ENCODE measurements at regions not wholly inside any gene's neighbourhood (a gene's known extent, or its start where the extent isn't known, plus 50 kb on each side); places are given as distances from the start of the nearest gene placed in this dataset.

GRCh38 chr7:54701982-54702381 lies 57.0 kb downstream of the SEC61G start:
- H3K79me2 ChIP-seq (ENCODE audit: insufficient read depth): no peaks in the 10 kb centered on the region
- DNase-seq: no peak
- H3K9me2 ChIP-seq (ENCODE audit: insufficient read depth): no peaks in the 10 kb centered on the region
- no peak overlapping the region for H2AFZ ChIP-seq
- in situ Hi-C loops (cut with MboI): no loop called here
- 25 to 29% methylated on average over 8 of the region's 8 CpGs for WGBS, 2 experiments (ENCODE audit: low coverage in 1 of 2, low lambda C conversion rate in 2 of 2, missing lambda C conversion rate in 2 of 2)
- no peaks in the 10 kb centered on the region for H3K9me3 ChIP-seq (ENCODE audit: low read depth)
- H3K4me3 ChIP-seq: no peak overlapping the region
- no peaks in the 10 kb centered on the region for H3K4me1 ChIP-seq (ENCODE audit: insufficient read depth)
- no peaks in the 10 kb centered on the region for H3K36me3 ChIP-seq (ENCODE audit: low read depth)
- H3K4me2 ChIP-seq (ENCODE audit: unreplicated experiment): no peak overlapping the region
- H4K20me1 ChIP-seq (ENCODE audit: insufficient read depth): no peaks in the 10 kb centered on the region
- H3K9ac ChIP-seq: no peak overlapping the region
- 0 out of 2 replicates have a peak, but pooled peaks cover 11% of the 10 kb centered on the region for H3K27me3 ChIP-seq (replicated peaks; ENCODE audit: insufficient read depth)
- H3F3A ChIP-seq (ENCODE audit: insufficient read depth): no peaks in the 10 kb centered on the region
- no peak overlapping the region for H3K27ac ChIP-seq
- no peak for TF ChIP-seq EZH2 (IDR thresholded peaks at IDR 0.05; ENCODE audit: insufficient read depth, poor library complexity, severe bottlenecking)
- no peak for TF ChIP-seq EZH2phosphoT487 (IDR thresholded peaks at IDR 0.05; ENCODE audit: insufficient read depth, low read depth)

- no peak overlapping the region for H3K4me2 ChIP-seq (ENCODE audit: unreplicated experiment)
- no peaks in the 10 kb centered on the region for H3K9me2 ChIP-seq (ENCODE audit: insufficient read depth)
- no peak overlapping the region for H3K27ac ChIP-seq
- H3K27me3 ChIP-seq (replicated peaks; ENCODE audit: insufficient read depth): 0 out of 2 replicates have a peak, but pooled peaks cover 11% of the 10 kb centered on the region
- DNase-seq: no peak
- H3K79me2 ChIP-seq (ENCODE audit: insufficient read depth): no peaks in the 10 kb centered on the region
- H3F3A ChIP-seq (ENCODE audit: insufficient read depth): no peaks in the 10 kb centered on the region
- no peak overlapping the region for H3K4me3 ChIP-seq
- no peaks in the 10 kb centered on the region for H4K20me1 ChIP-seq (ENCODE audit: insufficient read depth)
- TF ChIP-seq EZH2phosphoT487 (IDR thresholded peaks at IDR 0.05; ENCODE audit: insufficient read depth, low read depth): no peak
- no peak for TF ChIP-seq EZH2 (IDR thresholded peaks at IDR 0.05; ENCODE audit: insufficient read depth, poor library complexity, severe bottlenecking)
- H3K9me3 ChIP-seq (ENCODE audit: low read depth): no peaks in the 10 kb centered on the region
- no peak overlapping the region for H3K9ac ChIP-seq
- H3K4me1 ChIP-seq (ENCODE audit: insufficient read depth): no peaks in the 10 kb centered on the region
- H3K36me3 ChIP-seq (ENCODE audit: low read depth): no peaks in the 10 kb centered on the region
- no peak overlapping the region for H2AFZ ChIP-seq
- 16 to 26% methylated on average over 5 of the region's 5 CpGs for WGBS, 2 experiments (ENCODE audit: low coverage in 1 of 2, low lambda C conversion rate in 2 of 2, missing lambda C conversion rate in 2 of 2)
- in situ Hi-C loops (cut with MboI): no loop called here
These were observed 59.3 kb downstream of the SEC61G start for GRCh38 chr7:54699715-54700114.

GRCh38 chr7:54697659-54698186 lies 61.3 kb downstream of the SEC61G start:
- in situ Hi-C loops (cut with MboI): no loop called here
- H2AFZ ChIP-seq: no peak overlapping the region
- H4K20me1 ChIP-seq (ENCODE audit: insufficient read depth): no peaks in the 10 kb centered on the region
- WGBS, 2 experiments (ENCODE audit: low coverage in 1 of 2, low lambda C conversion rate in 2 of 2, missing lambda C conversion rate in 2 of 2): 73% methylated on average over 32 of the region's 32 CpGs
- no peaks in the 10 kb centered on the region for H3K27me3 ChIP-seq (replicated peaks; ENCODE audit: insufficient read depth)
- no peaks in the 10 kb centered on the region for H3K9me3 ChIP-seq (ENCODE audit: low read depth)
- DNase-seq: no peak
- no peak overlapping the region for H3K4me2 ChIP-seq (ENCODE audit: unreplicated experiment)
- H3K79me2 ChIP-seq (ENCODE audit: insufficient read depth): no peaks in the 10 kb centered on the region
- TF ChIP-seq EZH2 (IDR thresholded peaks at IDR 0.05; ENCODE audit: insufficient read depth, poor library complexity, severe bottlenecking) (no peak), EZH2phosphoT487 (IDR thresholded peaks at IDR 0.05; ENCODE audit: insufficient read depth, low read depth) (no peak)
- no peak overlapping the region for H3K4me3 ChIP-seq
- no peak overlapping the region for H3K27ac ChIP-seq
- H3K9me2 ChIP-seq (ENCODE audit: insufficient read depth): no peaks in the 10 kb centered on the region
- H3F3A ChIP-seq (ENCODE audit: insufficient read depth): no peaks in the 10 kb centered on the region
- no peaks in the 10 kb centered on the region for H3K36me3 ChIP-seq (ENCODE audit: low read depth)
- no peaks in the 10 kb centered on the region for H3K4me1 ChIP-seq (ENCODE audit: insufficient read depth)
- no peak overlapping the region for H3K9ac ChIP-seq

- Histone ChIP-seq H3K36me3 (ENCODE audit: low read depth) (no peaks in the 10 kb centered on the region), H3K9ac (no peak overlapping the region), H2AFZ (no peak overlapping the region), H3K79me2 (ENCODE audit: insufficient read depth) (no peaks in the 10 kb centered on the region), H3K9me2 (ENCODE audit: insufficient read depth) (no peaks in the 10 kb centered on the region), H4K20me1 (ENCODE audit: insufficient read depth) (no peaks in the 10 kb centered on the region), H3K4me1 (ENCODE audit: insufficient read depth) (no peaks in the 10 kb centered on the region), H3K9me3 (ENCODE audit: low read depth) (no peaks in the 10 kb centered on the region), H3K4me3 (no peak overlapping the region), H3K27me3 (replicated peaks; ENCODE audit: insufficient read depth) (0 out of 2 replicates have a peak, but pooled peaks cover 5% of the 10 kb centered on the region), H3K4me2 (ENCODE audit: unreplicated experiment) (no peak overlapping the region), H3K27ac (no peak overlapping the region), H3F3A (ENCODE audit: insufficient read depth) (no peaks in the 10 kb centered on the region)
- WGBS, 2 experiments (ENCODE audit: low coverage in 1 of 2, low lambda C conversion rate in 2 of 2, missing lambda C conversion rate in 2 of 2): 59 to 61% methylated on average over 14 of the region's 14 CpGs
- in situ Hi-C loops (cut with MboI): no loop called here
- TF ChIP-seq EZH2phosphoT487 (IDR thresholded peaks at IDR 0.05; ENCODE audit: insufficient read depth, low read depth): no peak
- TF ChIP-seq EZH2 (IDR thresholded peaks at IDR 0.05; ENCODE audit: insufficient read depth, poor library complexity, severe bottlenecking): no peak
- DNase-seq: no peak
These were observed 68.1 kb downstream of the SEC61G start for GRCh38 chr7:54690892-54691291.

- no peak overlapping the region for H3K4me2 ChIP-seq (ENCODE audit: unreplicated experiment)
- H3K4me1 ChIP-seq (ENCODE audit: insufficient read depth): no peaks in the 10 kb centered on the region
- H3K9me2 ChIP-seq (ENCODE audit: insufficient read depth): no peaks in the 10 kb centered on the region
- WGBS, 2 experiments (ENCODE audit: low coverage in 1 of 2, low lambda C conversion rate in 2 of 2, missing lambda C conversion rate in 2 of 2): 50 to 65% methylated on average over 9 of the region's 9 CpGs
- no peaks in the 10 kb centered on the region for H3K9me3 ChIP-seq (ENCODE audit: low read depth)
- no peak overlapping the region for H3K27ac ChIP-seq
- H3K27me3 ChIP-seq (replicated peaks; ENCODE audit: insufficient read depth): 0 out of 2 replicates have a peak, but pooled peaks cover 5% of the 10 kb centered on the region
- H3K4me3 ChIP-seq: no peak overlapping the region
- no peak overlapping the region for H3K9ac ChIP-seq
- no peak for DNase-seq
- no peaks in the 10 kb centered on the region for H3K36me3 ChIP-seq (ENCODE audit: low read depth)
- in situ Hi-C loops (cut with MboI): no loop called here
- TF ChIP-seq EZH2 (IDR thresholded peaks at IDR 0.05; ENCODE audit: insufficient read depth, poor library complexity, severe bottlenecking) (no peak), EZH2phosphoT487 (IDR thresholded peaks at IDR 0.05; ENCODE audit: insufficient read depth, low read depth) (no peak)
- H3K79me2 ChIP-seq (ENCODE audit: insufficient read depth): no peaks in the 10 kb centered on the region
- H4K20me1 ChIP-seq (ENCODE audit: insufficient read depth): no peaks in the 10 kb centered on the region
- no peaks in the 10 kb centered on the region for H3F3A ChIP-seq (ENCODE audit: insufficient read depth)
- H2AFZ ChIP-seq: no peak overlapping the region
These were observed 69.0 kb downstream of the SEC61G start for GRCh38 chr7:54690050-54690443.
